Calu3 (cell line): ENCODE measurements at regions not wholly inside any gene's neighbourhood (a gene's known extent, or its start where the extent isn't known, plus 50 kb on each side); places are given as distances from the start of the nearest gene placed in this dataset.
"Not testable (repeated sequence)": the region's sequence is repeated elsewhere in the genome, so short reads cannot be mapped to it uniquely, and the experiment has no call there.

Source experiments
- BruUV-seq: library from RNA; stranded (reverse); fragments of 400-500 nt; replicated peaks from 2 replicates; lab custom pipeline; 2021; lab: Mats Ljungman, UMichigan
- CTCF ChIA-PET: fragments of 300-600 bp; sonication (Branson Sonifier 250); formaldehyde crosslinking; loops from one replicate; lab custom pipeline; 2022; ENCODE audit warnings: antibody characterized with exemption; lab: Charles Lee
- DNase-seq: peaks from one replicate; pipeline ENCODE4 v3.0.0; 2022
- H3K27ac Mint-ChIP-seq: one replicate; pipeline ENCODE4 v1.8.0; 2022; ENCODE audit warnings: mixed read lengths; ENCODE audit not compliant: unreplicated experiment
- H3K27me3 Mint-ChIP-seq: one replicate; pipeline ENCODE4 v1.8.0; 2022; ENCODE audit warnings: mixed read lengths; ENCODE audit not compliant: unreplicated experiment
- H3K36me3 Mint-ChIP-seq: one replicate; pipeline ENCODE4 v1.8.0; 2022; ENCODE audit warnings: mild to moderate bottlenecking, moderate library complexity, mixed read lengths; ENCODE audit not compliant: insufficient read depth, unreplicated experiment
- H3K4me1 Mint-ChIP-seq: one replicate; pipeline ENCODE4 v1.8.0; 2022; ENCODE audit warnings: mild to moderate bottlenecking, low read depth, mixed read lengths; ENCODE audit not compliant: unreplicated experiment
- H3K4me3 Mint-ChIP-seq: one replicate; pipeline ENCODE4 v1.8.0; 2022; ENCODE audit warnings: mild to moderate bottlenecking, low read depth, moderate library complexity, mixed read lengths; ENCODE audit not compliant: unreplicated experiment
- H3K9me3 Mint-ChIP-seq: one replicate; pipeline ENCODE4 v1.8.0; 2022; ENCODE audit warnings: low read depth, mixed read lengths; ENCODE audit not compliant: unreplicated experiment
- intact Hi-C: fragments of 100-400 bp; cut with micrococcal nuclease; formaldehyde crosslinking; loops from one replicate; pipeline ENCODE4 v1.10.0; 2022; ENCODE audit not compliant: unreplicated experiment
- TF ChIP-seq, protein P1 (sequence below): fragments of 200-600 bp; IDR thresholded peaks from one replicate; pipeline ENCODE4 v1.8.0; 2022; ENCODE audit warnings: antibody characterized with exemption; ENCODE audit not compliant: unreplicated experiment

- H3K9me3 Mint-ChIP-seq, result no peaks in the 10 kb centered on the region
- CTCF ChIA-PET, result interaction anchor here (1.7 to 2.4 kb wide), 3 partner anchors 9 to 120 kb away, joined by 5 to 34 read pairs (median 14); no protein-coding TSS in a partner anchor
- peak overlapping the region; percentile 43 for H3K27ac Mint-ChIP-seq
- TF ChIP-seq, protein P1, sequence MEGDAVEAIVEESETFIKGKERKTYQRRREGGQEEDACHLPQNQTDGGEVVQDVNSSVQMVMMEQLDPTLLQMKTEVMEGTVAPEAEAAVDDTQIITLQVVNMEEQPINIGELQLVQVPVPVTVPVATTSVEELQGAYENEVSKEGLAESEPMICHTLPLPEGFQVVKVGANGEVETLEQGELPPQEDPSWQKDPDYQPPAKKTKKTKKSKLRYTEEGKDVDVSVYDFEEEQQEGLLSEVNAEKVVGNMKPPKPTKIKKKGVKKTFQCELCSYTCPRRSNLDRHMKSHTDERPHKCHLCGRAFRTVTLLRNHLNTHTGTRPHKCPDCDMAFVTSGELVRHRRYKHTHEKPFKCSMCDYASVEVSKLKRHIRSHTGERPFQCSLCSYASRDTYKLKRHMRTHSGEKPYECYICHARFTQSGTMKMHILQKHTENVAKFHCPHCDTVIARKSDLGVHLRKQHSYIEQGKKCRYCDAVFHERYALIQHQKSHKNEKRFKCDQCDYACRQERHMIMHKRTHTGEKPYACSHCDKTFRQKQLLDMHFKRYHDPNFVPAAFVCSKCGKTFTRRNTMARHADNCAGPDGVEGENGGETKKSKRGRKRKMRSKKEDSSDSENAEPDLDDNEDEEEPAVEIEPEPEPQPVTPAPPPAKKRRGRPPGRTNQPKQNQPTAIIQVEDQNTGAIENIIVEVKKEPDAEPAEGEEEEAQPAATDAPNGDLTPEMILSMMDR, result peak; percentile 35
- no peaks in the 10 kb centered on the region for H3K27me3 Mint-ChIP-seq
- BruUV-seq, result no TSS peak
- H3K4me1 Mint-ChIP-seq, result peaks cover 43% of the 10 kb centered on the region
- H3K36me3 Mint-ChIP-seq, result peaks cover 30% of the 10 kb centered on the region
- peak overlapping the region; percentile 85 for H3K4me3 Mint-ChIP-seq
- intact Hi-C loops, result no loop called here
- peak; percentile 85 for DNase-seq
Measured at GRCh38 chr2:131682122-131682944, 154.6 kb downstream of the CCDC74A start.

DNA sequence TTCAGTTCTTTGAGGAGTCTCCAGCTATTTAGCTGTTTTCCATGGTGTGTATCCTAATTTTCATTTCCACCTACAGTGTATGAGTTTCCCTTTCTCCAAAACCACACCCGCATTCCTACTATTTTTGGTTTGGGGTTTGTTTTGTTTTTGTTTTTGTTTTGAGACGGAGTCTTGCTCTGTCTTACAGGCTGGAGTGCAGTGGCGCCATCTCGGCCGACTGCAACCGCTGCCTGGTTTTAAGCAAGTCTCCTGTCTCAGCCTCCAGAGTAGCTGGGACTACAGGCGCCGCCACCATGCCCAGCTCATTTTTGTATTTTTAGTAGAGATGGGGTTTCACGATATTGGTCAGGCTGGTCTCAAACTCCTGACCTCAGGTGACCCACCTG, 155.2 kb downstream of the CCDC74A start:
- DNase-seq, intact Hi-C loops, H3K9me3 Mint-ChIP-seq, H3K27me3 Mint-ChIP-seq, BruUV-seq: not testable (repeated sequence)
- Mint-ChIP-seq H3K4me1 (peaks cover 43% of the 10 kb centered on the region), H3K27ac (peak overlapping the region; percentile 43), H3K4me3 (peak overlapping the region; percentile 85), H3K36me3 (peaks cover 30% of the 10 kb centered on the region)
- CTCF ChIA-PET, result interaction anchor here (1.7 to 2.4 kb wide), 2 partner anchors 10 to 119 kb away, joined by 14 to 34 read pairs; no protein-coding TSS in a partner anchor

DNA sequence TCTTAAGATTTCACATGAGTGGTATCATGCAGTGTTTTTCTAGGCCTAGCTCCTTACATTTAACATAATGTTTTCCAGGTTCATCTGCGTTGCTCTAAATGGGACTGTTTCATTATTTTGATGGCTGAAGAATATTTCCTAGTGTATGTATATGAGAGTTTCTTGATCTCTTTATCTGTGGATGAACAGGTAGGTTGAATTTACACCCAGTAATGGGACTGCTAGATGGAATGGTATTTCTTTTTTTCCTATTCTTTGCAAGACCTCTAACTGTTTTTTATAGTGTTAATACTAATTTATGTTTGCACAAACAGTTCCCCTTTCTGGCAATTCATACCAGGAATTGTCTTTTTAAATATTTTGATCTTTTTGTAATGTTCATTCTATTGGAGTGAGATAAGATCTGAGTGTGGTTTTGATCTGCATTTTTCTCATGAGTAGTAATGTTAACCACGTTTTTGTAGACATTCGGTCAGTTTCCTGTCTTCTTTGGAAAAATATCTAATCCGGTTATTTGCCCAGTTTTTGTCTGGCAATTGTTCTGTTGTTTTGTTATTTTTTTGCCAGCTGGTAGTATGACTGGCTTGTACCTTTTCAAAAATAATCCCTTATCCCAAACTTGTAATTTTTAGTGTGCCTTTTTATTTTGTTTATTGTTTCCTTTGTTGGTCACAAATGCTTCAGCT, 157.1 kb downstream of the CCDC74A start:
- Mint-ChIP-seq H3K4me1 (peaks cover 43% of the 10 kb centered on the region), H3K4me3 (peak overlapping the region; percentile 85), H3K36me3 (peaks cover 33% of the 10 kb centered on the region), H3K27ac (peak overlapping the region; percentile 70)
- intact Hi-C loops, DNase-seq, H3K27me3 Mint-ChIP-seq, CTCF ChIA-PET, H3K9me3 Mint-ChIP-seq, BruUV-seq: not testable (repeated sequence)

DNA sequence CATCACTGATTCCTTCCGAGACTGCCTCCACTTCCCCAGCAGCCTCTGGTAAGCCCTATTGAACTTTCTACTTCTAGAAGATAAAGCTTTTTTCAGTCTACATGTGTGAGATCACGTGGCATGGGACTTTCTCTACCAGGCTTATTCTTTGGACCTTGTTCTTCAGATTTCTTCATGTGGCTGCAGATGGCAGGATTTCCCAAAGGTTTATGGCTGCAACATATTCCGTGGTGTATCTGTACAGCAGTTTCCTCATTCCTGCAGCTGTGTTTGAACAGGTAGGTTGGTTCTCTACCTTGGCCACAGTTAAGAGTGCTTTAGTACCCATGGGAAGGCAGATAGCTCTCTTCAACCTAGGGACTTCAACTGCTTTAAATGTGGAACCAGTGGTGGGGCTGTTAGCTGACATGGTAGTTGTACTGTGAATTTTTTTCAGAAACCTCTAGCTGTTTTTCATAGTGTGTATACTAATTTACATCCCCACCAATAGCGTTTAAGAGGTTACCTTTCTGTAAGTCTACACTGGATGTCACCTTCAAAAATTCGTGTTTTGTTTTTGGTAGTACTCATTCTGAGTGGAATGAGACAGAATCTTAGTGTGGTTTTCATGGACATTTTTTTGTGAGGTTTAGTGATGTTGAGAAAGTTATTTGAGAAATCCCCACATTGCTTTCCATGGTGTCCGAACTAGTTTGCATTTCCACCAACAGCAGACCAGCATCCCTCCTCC, 158.6 kb downstream of the CCDC74A start:
- DNase-seq, H3K27me3 Mint-ChIP-seq, CTCF ChIA-PET, H3K9me3 Mint-ChIP-seq, H3K27ac Mint-ChIP-seq, intact Hi-C loops, BruUV-seq, H3K4me3 Mint-ChIP-seq: not testable (repeated sequence)
- peaks cover 35% of the 10 kb centered on the region for H3K4me1 Mint-ChIP-seq
- H3K36me3 Mint-ChIP-seq, result peaks cover 40% of the 10 kb centered on the region

GRCh38 chr2:131686894-131687238, 159.2 kb downstream of the CCDC74A start:
- H3K27me3 Mint-ChIP-seq, H3K4me3 Mint-ChIP-seq, DNase-seq, H3K27ac Mint-ChIP-seq, intact Hi-C loops, CTCF ChIA-PET, BruUV-seq: not testable (repeated sequence)
- Mint-ChIP-seq H3K36me3 (peaks cover 35% of the 10 kb centered on the region), H3K9me3 (peaks cover 11% of the 10 kb centered on the region), H3K4me1 (peaks cover 32% of the 10 kb centered on the region)

GRCh38 chr2:131689066-131689465, 161.4 kb downstream of the CCDC74A start:
- DNase-seq, H3K4me3 Mint-ChIP-seq, BruUV-seq, H3K27me3 Mint-ChIP-seq, H3K27ac Mint-ChIP-seq, intact Hi-C loops, CTCF ChIA-PET: not testable (repeated sequence)
- Mint-ChIP-seq H3K4me1 (peaks cover 24% of the 10 kb centered on the region), H3K9me3 (peaks cover 15% of the 10 kb centered on the region), H3K36me3 (peaks cover 17% of the 10 kb centered on the region)

DNA sequence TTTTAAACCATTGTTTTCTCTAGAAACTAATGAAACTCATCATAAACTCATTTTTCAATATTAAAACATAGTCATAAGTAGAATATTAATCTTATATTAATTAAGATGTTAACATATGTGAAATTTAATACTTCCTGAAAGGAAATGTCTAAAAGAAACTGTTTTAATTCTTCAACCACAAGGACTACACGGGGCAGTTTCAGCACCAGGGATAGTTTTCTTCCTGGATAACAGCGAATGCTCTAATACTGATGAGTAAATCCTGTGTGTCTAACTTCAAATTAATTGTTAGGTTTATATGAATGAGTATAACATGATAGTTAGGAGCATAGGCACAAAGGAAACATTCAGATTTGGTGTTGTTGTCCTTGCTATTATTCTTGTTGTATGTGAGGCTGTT, 183.6 kb downstream of the CCDC74A start:
- H3K9me3 Mint-ChIP-seq, H3K27me3 Mint-ChIP-seq, H3K36me3 Mint-ChIP-seq, CTCF ChIA-PET, H3K27ac Mint-ChIP-seq, H3K4me3 Mint-ChIP-seq, H3K4me1 Mint-ChIP-seq, intact Hi-C loops, DNase-seq, BruUV-seq: not testable (repeated sequence)

- H3K36me3 Mint-ChIP-seq, DNase-seq, H3K27ac Mint-ChIP-seq, BruUV-seq, intact Hi-C loops, H3K4me3 Mint-ChIP-seq, CTCF ChIA-PET, H3K9me3 Mint-ChIP-seq, H3K27me3 Mint-ChIP-seq: not testable (repeated sequence)
- H3K4me1 Mint-ChIP-seq, result peaks cover 23% of the 10 kb centered on the region
Measured at GRCh38 chr2:131717907-131718306, 190.2 kb downstream of the CCDC74A start.
